Naive thymus-derived CD8-positive, alpha-beta T cell (primary cell): ENCODE measurements at regions not wholly inside any gene's neighbourhood (a gene's known extent, or its start where the extent isn't known, plus 50 kb on each side); places are given as distances from the start of the nearest gene placed in this dataset.
"Not testable (repeated sequence)": the region's sequence is repeated elsewhere in the genome, so short reads cannot be mapped to it uniquely, and the experiment has no call there.

Experiments used
- ATAC-seq, 2 donors: fragments of 150-1000 bp; cut with Tn5 transposase in 1 of 2; sonication (Bioruptor Pico), chemical (Tn5 transposase) in 1 of 2; 1 replicate in 1 of 2; 2 replicates in 1 of 2; pipeline ENCODE4 v1.10.0; 2021; ENCODE audit warnings: mild to moderate bottlenecking in 2 of 2, moderate library complexity in 2 of 2
- POLR2A ChIA-PET: fragments of 350-600 bp; sonication (Branson Sonifier 250); formaldehyde crosslinking; loops from one replicate; lab custom pipeline; 2021; ENCODE audit warnings: antibody characterized with exemption; lab: Charles Lee
- DNase-seq, 10 donors: peaks; one replicate each; pipeline versions ENCODE4 v3.0.0 to v3.0.0-alpha.2; 2020 to 2022
- H3K27ac Mint-ChIP-seq, 10 donors: one replicate each; pipeline ENCODE4 v1.8.0; 2020 to 2022; ENCODE audit warnings: mild to moderate bottlenecking in 10 of 10, mixed read lengths in 10 of 10, moderate library complexity in 4 of 10, inconsistent platforms in 1 of 10
- H3K27me3 Mint-ChIP-seq, 5 donors: one replicate each; pipeline ENCODE4 v1.8.0; 2021 to 2022; ENCODE audit warnings: mixed read lengths in 5 of 5
- H3K36me3 Mint-ChIP-seq, 3 donors: one replicate each; pipeline ENCODE4 v1.8.0; 2020 to 2022; ENCODE audit warnings: mixed read lengths in 3 of 3, mild to moderate bottlenecking in 2 of 3, inconsistent platforms in 1 of 3
- H3K4me1 Mint-ChIP-seq, 4 donors: one replicate each; pipeline ENCODE4 v1.8.0; 2021 to 2022; ENCODE audit warnings: mixed read lengths in 4 of 4
- H3K4me3 Mint-ChIP-seq, 10 donors: one replicate each; pipeline ENCODE4 v1.8.0; 2020 to 2022; ENCODE audit warnings: mild to moderate bottlenecking in 10 of 10, mixed read lengths in 10 of 10, moderate library complexity in 6 of 10, inconsistent platforms in 1 of 10
- H3K9me3 Mint-ChIP-seq, 9 donors: one replicate each; pipeline ENCODE4 v1.8.0; 2020 to 2022; ENCODE audit warnings: mixed read lengths in 9 of 9, mild to moderate bottlenecking in 3 of 9, inconsistent platforms in 1 of 9, moderate library complexity in 1 of 9

- H3K9me3 Mint-ChIP-seq = peaks cover 0 to 5% (median 0%) of the 10 kb centered on the region in 9 donors
- no peak overlapping the region for H3K4me3 Mint-ChIP-seq
- POLR2A ChIA-PET = no interaction called here
- H3K27ac Mint-ChIP-seq = no peak overlapping the region
- DNase-seq = no peak
- H3K27me3 Mint-ChIP-seq = peaks cover 0 to 6% (median 3%) of the 10 kb centered on the region in 5 donors
- ATAC-seq = no peak
- H3K36me3 Mint-ChIP-seq = no peaks in the 10 kb centered on the region
- no peaks in the 10 kb centered on the region for H3K4me1 Mint-ChIP-seq
Observed at GRCh38 chr1:166763318-166763717, 76.0 kb upstream of the POGK start.

GRCh38 chr1:166766942-166767341, 72.3 kb upstream of the POGK start:
- Mint-ChIP-seq H3K4me3 (no peak overlapping the region), H3K9me3 (peaks cover 7 to 23% (median 16%) of the 10 kb centered on the region in 9 donors), H3K27me3 (peaks cover 6 to 15% (median 12%) of the 10 kb centered on the region in 5 donors), H3K36me3 (peaks cover 0 to 12% (median 3%) of the 10 kb centered on the region in 3 donors), H3K27ac (no peak overlapping the region), H3K4me1 (no peaks in the 10 kb centered on the region)
- DNase-seq (no peak), ATAC-seq (no peak)
- POLR2A ChIA-PET = no interaction called here

GRCh38 chr1:166784646-166785045, 54.6 kb upstream of the POGK start:
- H3K9me3 Mint-ChIP-seq, H3K4me3 Mint-ChIP-seq, DNase-seq, H3K4me1 Mint-ChIP-seq, POLR2A ChIA-PET, ATAC-seq, H3K36me3 Mint-ChIP-seq, H3K27ac Mint-ChIP-seq: not testable (repeated sequence)
- peaks cover 11 to 43% (median 29%) of the 10 kb centered on the region in 5 donors for H3K27me3 Mint-ChIP-seq

GRCh38 chr1:166785987-166786386, 53.3 kb upstream of the POGK start:
- Mint-ChIP-seq H3K4me1 (no peaks in the 10 kb centered on the region), H3K27ac (no peak overlapping the region), H3K4me3 (no peak overlapping the region), H3K36me3 (no peaks in the 10 kb centered on the region), H3K27me3 (peaks cover 11 to 45% (median 32%) of the 10 kb centered on the region in 5 donors), H3K9me3 (peaks cover 0 to 3% (median 0%) of the 10 kb centered on the region in 9 donors)
- DNase-seq (no peak), ATAC-seq (no peak)
- POLR2A ChIA-PET = no interaction called here

GRCh38 chr1:166789286-166789685, 50.0 kb upstream of the POGK start:
- H3K9me3 Mint-ChIP-seq = peaks cover 0 to 3% (median 0%) of the 10 kb centered on the region in 9 donors
- ATAC-seq = no peak
- no peak overlapping the region for H3K27ac Mint-ChIP-seq
- POLR2A ChIA-PET = no interaction called here
- no peak overlapping the region for H3K4me3 Mint-ChIP-seq
- H3K27me3 Mint-ChIP-seq = peaks cover 13 to 36% (median 30%) of the 10 kb centered on the region in 5 donors
- H3K36me3 Mint-ChIP-seq = no peaks in the 10 kb centered on the region
- DNase-seq = no peak
- no peaks in the 10 kb centered on the region for H3K4me1 Mint-ChIP-seq
